ENCODE measurements at regions not wholly inside any gene's neighbourhood (a gene's known extent, or its start where the extent isn't known, plus 50 kb on each side); places are given as distances from the start of the nearest gene placed in this dataset.
"Not testable (repeated sequence)": the region's sequence is repeated elsewhere in the genome, so short reads cannot be mapped to it uniquely, and the experiment has no call there.

DNA sequence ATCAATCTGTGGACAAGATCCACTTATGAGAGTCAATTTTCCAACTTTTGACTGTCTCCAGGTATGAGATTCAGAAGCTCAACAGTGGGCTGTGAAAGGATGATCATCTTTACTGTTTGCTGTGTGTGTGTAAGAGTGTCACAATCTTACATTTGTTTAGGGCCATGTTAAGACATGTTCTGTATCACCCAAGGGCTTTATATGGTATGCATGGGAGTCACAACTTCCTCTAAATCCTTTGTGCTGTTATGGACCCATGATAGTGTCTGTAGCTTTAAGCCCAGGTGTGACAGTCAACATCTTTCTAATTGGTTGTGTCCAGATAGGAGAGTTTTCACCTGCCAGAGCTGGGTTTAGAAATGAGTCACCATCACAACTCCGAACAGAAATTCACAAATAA, 70.2 kb downstream of the ZNF726 start:
- WGBS, 2 donors: 74 to 94% methylated on average over 1 of the region's 1 CpG
- H3K4me3 ChIP-seq; H3K27me3 ChIP-seq (ENCODE audit: control insufficient read depth in 3 of 3, insufficient read depth in 3 of 3, low read length in 2 of 3); H3K36me3 ChIP-seq (ENCODE audit: control insufficient read depth in 4 of 4, insufficient read depth in 4 of 4, low read length in 4 of 4); DNase-seq; H3K9ac ChIP-seq (ENCODE audit: insufficient read depth in 1 of 2, low read length in 2 of 2); ATAC-seq (ENCODE audit: insufficient read depth, low FRiP score); H3K4me1 ChIP-seq (ENCODE audit: control insufficient read depth in 5 of 5, insufficient read depth in 5 of 5, low read length in 5 of 5); H3K27ac ChIP-seq (ENCODE audit: low read depth in 1 of 2, low read length in 1 of 2); H3K9me3 ChIP-seq (ENCODE audit: control insufficient read depth in 4 of 4, insufficient read depth in 3 of 4, low read length in 3 of 4): not testable (repeated sequence)

DNA sequence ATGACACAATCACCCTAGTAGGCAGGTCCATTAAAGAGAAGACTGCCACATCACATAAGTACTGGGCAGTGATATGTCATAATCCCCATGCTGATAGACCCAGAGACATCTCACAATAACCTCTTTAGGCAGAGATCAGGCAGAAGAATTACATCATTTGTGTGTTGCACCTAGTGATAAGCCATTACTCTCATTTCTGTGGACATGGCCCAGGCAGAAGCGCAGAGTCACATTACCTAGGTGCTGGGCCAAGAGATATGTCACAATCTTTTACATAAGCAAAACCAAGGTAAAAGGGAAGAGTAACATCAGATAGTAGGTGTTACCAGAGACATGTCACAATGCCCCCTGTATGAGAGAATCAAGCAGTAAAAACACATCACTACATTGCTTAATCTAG, 71.9 kb downstream of the ZNF726 start:
- no peaks in the 10 kb centered on the region for H3K36me3 ChIP-seq (ENCODE audit: control insufficient read depth in 4 of 4, insufficient read depth in 4 of 4, low read length in 4 of 4)
- H3K9ac ChIP-seq (ENCODE audit: insufficient read depth in 1 of 2, low read length in 2 of 2): no peak overlapping the region
- DNase-seq (no peak), ATAC-seq (ENCODE audit: insufficient read depth, low FRiP score) (no peak)
- no peaks in the 10 kb centered on the region for H3K4me1 ChIP-seq (ENCODE audit: control insufficient read depth in 5 of 5, insufficient read depth in 5 of 5, low read length in 5 of 5)
- TF ChIP-seq, protein P1, sequence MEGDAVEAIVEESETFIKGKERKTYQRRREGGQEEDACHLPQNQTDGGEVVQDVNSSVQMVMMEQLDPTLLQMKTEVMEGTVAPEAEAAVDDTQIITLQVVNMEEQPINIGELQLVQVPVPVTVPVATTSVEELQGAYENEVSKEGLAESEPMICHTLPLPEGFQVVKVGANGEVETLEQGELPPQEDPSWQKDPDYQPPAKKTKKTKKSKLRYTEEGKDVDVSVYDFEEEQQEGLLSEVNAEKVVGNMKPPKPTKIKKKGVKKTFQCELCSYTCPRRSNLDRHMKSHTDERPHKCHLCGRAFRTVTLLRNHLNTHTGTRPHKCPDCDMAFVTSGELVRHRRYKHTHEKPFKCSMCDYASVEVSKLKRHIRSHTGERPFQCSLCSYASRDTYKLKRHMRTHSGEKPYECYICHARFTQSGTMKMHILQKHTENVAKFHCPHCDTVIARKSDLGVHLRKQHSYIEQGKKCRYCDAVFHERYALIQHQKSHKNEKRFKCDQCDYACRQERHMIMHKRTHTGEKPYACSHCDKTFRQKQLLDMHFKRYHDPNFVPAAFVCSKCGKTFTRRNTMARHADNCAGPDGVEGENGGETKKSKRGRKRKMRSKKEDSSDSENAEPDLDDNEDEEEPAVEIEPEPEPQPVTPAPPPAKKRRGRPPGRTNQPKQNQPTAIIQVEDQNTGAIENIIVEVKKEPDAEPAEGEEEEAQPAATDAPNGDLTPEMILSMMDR (IDR thresholded peaks at IDR 0.05; ENCODE audit: control extremely low read depth, extremely low read depth): no peak
- 96 to 97% methylated on average over 1 of the region's 1 CpG for WGBS, 2 donors
- no peak overlapping the region for H3K27ac ChIP-seq (ENCODE audit: low read depth in 1 of 2, low read length in 1 of 2)
- H3K27me3 ChIP-seq (ENCODE audit: control insufficient read depth in 3 of 3, insufficient read depth in 3 of 3, low read length in 2 of 3): no peaks in the 10 kb centered on the region
- H3K4me3 ChIP-seq: no peak overlapping the region
- H3K9me3 ChIP-seq (ENCODE audit: control insufficient read depth in 4 of 4, insufficient read depth in 3 of 4, low read length in 3 of 4): peaks cover 0 to 2% (median 0%) of the 10 kb centered on the region in 4 donors

DNA sequence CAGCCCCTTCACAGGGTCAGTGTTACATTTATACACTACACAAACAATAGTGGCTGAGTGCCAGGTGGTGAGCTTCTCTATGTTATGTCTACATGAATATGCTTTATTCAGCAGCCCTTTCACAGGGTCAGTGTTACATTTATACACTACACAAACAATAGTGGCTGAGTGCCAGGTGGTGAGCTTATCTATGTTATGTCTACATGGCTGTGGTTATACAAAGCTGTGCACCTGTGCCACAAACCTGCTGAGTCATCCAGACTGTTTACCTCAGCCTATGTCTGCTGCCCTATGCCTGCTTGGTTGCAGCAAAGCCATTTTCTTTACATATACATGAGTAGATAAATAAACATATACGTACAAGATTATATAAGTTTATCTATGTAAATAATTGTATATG, 76.5 kb downstream of the ZNF726 start:
- no peak overlapping the region for H3K27ac ChIP-seq (ENCODE audit: low read depth in 1 of 2, low read length in 1 of 2)
- ATAC-seq (ENCODE audit: insufficient read depth, low FRiP score) (no peak), DNase-seq (peak; percentile 19 to 36 (median 22))
- H3K4me3 ChIP-seq: no peak overlapping the region
- 62 to 68% methylated on average over 1 of the region's 1 CpG for WGBS, 2 donors
- H3K9ac ChIP-seq (ENCODE audit: insufficient read depth in 1 of 2, low read length in 2 of 2): no peak overlapping the region
- TF ChIP-seq, protein P1 (IDR thresholded peaks at IDR 0.05; ENCODE audit: control extremely low read depth, extremely low read depth): no peak
- no peaks in the 10 kb centered on the region for H3K4me1 ChIP-seq (ENCODE audit: control insufficient read depth in 5 of 5, insufficient read depth in 5 of 5, low read length in 5 of 5)
- H3K36me3 ChIP-seq (ENCODE audit: control insufficient read depth in 4 of 4, insufficient read depth in 4 of 4, low read length in 4 of 4): no peaks in the 10 kb centered on the region
- H3K27me3 ChIP-seq (ENCODE audit: control insufficient read depth in 3 of 3, insufficient read depth in 3 of 3, low read length in 2 of 3): no peaks in the 10 kb centered on the region
- H3K9me3 ChIP-seq (ENCODE audit: control insufficient read depth in 4 of 4, insufficient read depth in 3 of 4, low read length in 3 of 4): peaks cover 0 to 2% (median 0%) of the 10 kb centered on the region in 4 donors

DNA sequence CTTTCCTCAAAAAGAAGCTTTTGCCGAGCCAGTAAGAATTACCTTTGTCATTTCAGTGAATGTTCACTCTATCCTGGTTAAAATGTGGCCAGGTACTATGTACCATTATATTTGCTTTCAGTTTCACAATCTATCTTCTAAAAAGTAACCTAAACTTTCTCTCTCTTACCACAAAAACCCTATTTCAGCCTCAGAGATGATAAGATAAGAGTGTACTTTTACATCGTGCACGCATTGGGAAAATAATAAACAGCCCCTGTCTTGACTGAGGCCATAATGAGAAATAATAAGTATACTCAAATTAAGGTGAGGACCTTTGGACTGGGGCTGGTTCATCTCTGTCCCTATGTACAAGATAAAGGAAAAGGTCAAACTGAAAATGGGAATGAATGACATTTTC, 77.7 kb downstream of the ZNF726 start:
- ATAC-seq (ENCODE audit: insufficient read depth, low FRiP score): no peak
- H3K36me3 ChIP-seq (ENCODE audit: control insufficient read depth in 4 of 4, insufficient read depth in 4 of 4, low read length in 4 of 4): no peaks in the 10 kb centered on the region
- H3K4me1 ChIP-seq (ENCODE audit: control insufficient read depth in 5 of 5, insufficient read depth in 5 of 5, low read length in 5 of 5): no peaks in the 10 kb centered on the region
- H3K27ac ChIP-seq (ENCODE audit: low read depth in 1 of 2, low read length in 1 of 2): no peak overlapping the region
- DNase-seq: no peak
- no peak overlapping the region for H3K4me3 ChIP-seq
- 38 to 54% methylated on average over 3 of the region's 3 CpGs for WGBS, 2 donors
- TF ChIP-seq, protein P1 (IDR thresholded peaks at IDR 0.05; ENCODE audit: control extremely low read depth, extremely low read depth): no peak
- H3K27me3 ChIP-seq (ENCODE audit: control insufficient read depth in 3 of 3, insufficient read depth in 3 of 3, low read length in 2 of 3): no peaks in the 10 kb centered on the region
- H3K9me3 ChIP-seq (ENCODE audit: control insufficient read depth in 4 of 4, insufficient read depth in 3 of 4, low read length in 3 of 4): peaks cover 0 to 8% (median under 1%) of the 10 kb centered on the region in 4 donors
- no peak overlapping the region for H3K9ac ChIP-seq (ENCODE audit: insufficient read depth in 1 of 2, low read length in 2 of 2)

Data from lung (tissue), 11 donors.